ENCODE measurements at regions not wholly inside any gene's neighbourhood (a gene's known extent, or its start where the extent isn't known, plus 50 kb on each side); places are given as distances from the start of the nearest gene placed in this dataset.

DNA sequence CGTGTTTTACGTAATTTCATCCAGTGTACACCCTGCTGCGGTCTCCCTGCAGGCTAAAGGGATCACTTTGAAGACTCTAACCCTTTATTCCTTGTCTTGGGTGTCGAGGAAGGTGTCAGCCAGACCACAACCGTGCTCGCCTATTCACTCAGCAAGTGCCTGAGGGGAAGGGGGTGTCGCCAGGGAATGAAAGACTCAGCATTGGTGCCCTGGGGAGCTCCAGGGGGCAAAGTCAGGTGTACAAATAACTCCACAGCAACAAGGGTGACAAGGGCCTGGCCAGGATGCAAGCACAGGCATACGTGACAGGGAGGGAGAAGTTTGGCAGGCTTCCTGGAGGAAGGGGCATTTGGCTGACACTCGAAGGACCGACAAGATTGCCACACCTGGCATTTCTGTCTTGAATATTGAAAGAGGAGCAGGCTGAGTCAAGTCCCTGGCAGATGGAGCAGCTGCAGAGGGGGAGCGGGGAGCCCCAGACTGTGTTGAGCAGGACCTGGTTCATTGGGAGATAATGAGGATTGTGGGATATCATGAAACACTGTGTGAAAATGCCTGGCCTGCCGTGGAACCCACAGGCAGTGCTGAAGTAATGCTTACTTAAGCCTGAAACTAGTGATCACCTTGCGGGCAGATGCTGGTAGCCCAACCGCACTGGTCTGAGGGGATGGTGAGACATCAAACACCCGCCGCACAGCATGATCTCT, 93.9 kb downstream of the RHOB start:
- DNase-seq, result no peak

DNA sequence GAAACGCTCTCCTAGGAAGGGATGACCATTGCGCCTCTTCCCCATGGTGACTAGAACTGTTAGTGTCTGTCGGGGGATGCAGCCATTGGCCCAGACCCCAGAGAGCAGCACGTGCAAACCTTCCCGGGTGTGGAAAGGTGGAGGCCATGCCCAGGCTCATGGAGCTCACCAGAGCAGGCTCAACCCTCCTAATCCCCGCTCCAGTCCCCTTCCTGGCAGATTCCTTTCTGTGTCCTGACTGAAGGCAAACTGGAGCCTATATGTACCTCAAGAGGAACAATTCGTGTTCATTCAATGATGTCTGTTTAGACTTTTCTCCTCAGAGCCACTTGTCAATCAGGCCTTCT, 94.4 kb downstream of the RHOB start:
- no peak for DNase-seq

DNA sequence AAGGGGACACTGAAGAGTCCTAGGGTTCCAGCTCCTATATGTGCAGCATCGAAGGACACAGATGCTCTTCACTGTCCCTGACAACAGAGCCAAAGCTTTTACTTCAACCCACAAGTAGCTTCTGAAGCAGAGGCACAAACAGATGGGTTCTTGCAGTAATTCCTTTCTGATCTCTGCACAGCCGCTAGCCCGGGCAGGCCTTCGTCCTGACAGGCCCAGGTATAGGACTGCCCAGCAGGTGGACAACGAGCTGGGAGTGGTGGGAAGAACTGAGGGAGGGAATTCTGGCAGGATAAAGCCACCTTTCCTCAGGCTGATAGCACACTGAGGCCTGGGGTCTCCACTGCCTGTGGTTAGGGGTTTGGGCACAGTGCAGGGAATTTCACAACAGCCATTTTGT, 94.8 kb downstream of the RHOB start:
- DNase-seq, result no peak

DNA sequence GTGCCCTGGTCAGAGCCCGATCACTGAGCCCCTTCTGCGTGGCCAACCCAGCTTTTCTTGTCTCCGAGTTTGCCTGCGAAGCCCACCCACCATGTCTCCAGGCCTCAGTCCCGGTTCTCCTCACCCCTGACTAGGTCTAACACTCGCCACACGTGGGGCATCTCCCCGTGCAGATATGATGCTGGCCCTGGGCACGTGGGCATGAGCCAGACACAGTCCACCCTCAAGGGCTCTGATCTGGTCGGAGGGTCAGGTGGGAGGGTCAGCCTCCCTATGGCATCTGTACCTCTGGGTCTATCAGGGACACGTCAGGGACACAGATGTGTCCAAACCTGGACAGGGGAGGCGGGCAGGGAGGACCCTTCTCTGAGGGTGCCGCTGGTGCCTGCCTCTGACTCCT, 95.4 kb downstream of the RHOB start:
- DNase-seq, result no peak

DNA sequence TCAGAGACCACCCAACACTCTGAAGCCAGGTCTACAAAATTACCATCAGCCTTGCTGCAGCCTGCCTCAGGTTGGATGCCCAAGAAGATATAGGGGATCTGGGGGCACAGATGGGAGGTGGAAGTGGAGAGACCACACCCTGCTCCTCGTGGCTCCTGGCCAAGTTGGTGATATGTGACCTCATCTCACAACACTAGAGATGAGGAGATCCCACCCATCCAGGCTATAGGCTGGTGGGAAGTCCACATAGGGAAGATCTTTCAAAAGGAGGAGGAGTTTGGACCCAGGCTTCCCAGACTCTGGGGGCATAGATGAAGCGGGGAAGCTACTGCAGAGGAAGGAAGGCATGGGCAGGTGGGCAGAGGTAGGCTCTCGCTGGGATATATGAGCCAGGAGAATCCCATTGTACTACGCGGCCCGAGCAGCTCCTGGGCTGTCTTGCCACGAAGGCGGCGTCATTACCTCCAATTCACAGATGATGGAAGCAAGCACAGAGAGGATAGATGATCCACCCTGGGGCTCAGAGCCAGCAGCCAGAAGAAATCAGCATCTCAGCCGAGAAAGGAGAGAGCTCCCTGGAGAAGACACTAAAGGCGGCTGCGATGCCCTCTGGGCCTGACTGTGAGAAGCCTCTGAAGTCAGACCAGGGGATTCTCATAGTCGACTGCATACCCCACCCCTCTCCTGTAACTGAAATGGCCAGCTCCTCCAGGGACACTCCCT, 96.0 kb downstream of the RHOB start:
- no peak for DNase-seq

DNA sequence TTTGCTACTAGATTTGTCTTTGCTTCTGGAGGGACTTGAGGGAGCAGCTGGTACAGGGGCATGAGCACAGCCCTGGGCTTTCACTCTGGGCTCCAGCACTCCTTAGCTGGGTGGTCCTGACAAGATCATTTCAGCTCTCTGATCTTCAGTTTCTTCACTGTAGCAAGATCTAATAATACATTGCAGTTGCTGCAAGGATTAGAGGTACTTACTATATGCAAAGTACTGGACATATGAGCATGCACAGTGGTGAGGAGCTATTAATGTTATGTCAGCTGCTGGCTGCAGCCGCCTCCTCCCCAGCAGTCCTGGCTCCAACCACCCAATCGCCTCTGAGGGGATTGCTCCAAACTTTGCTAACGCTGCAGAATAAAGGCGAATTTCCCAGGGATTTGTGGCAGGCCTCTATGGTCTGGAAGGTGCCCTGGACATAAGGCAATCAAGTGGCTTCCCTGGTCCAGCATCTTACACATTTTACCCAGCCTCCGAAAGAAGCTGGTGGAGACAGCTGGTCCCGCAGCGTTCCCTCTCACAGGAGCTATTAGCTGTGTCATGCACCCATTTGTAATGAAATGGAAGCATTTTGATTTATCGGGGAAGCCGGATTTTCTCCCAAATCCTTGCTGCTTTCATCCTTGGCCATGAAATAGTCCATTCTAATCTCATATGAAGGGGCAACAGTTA, 96.7 kb downstream of the RHOB start:
- no peak for DNase-seq

DNA sequence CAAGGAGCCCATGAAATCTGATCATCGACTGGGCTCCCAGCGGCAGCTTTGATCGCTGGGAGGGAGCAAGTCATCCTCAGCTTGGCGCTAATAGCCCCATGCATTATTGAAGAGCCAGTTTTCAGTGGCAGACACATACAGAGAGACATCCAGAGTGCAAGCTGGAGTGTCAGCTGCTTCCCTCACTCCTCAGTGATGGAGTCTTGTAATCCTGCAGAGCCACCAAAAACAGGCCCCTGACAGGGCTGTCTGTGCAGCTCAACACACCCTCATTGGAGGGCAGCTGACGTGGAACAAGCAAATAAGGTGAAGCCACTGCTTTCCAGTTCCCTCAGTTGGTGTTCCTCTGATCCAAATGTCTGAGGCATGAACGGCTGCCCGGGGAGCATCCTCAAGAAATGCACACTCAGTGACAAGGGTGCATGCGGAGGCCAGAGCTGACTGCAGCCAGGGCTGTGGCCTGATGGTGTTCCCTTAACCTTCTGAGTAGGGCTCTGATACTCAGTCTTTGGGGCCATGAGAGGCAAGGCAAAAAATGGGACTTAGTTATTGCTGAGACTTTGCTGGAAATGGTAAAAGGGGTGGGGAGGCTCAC, 97.4 kb downstream of the RHOB start:
- DNase-seq, result no peak

DNA sequence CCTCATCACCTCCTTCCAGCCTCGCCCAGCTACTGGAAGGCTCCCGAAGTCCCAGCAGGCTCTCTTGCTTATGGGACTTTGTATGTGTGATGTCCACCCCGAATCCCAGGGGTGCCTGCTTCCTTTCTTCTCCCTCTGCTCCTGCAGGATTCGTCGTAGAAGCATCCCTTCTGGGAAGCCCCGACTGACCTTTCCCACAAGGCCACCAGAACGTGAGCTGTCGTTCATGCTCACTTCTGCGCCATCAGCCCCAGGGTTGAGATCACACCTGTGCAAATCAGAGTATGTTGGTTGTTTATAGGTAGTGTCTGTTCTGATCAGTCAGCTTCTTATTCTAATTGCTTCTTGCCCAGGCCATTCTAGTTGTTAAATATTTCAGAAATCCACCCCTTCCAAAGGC, 101.8 kb downstream of the HS1BP3 start:
- no peak for DNase-seq

DNA sequence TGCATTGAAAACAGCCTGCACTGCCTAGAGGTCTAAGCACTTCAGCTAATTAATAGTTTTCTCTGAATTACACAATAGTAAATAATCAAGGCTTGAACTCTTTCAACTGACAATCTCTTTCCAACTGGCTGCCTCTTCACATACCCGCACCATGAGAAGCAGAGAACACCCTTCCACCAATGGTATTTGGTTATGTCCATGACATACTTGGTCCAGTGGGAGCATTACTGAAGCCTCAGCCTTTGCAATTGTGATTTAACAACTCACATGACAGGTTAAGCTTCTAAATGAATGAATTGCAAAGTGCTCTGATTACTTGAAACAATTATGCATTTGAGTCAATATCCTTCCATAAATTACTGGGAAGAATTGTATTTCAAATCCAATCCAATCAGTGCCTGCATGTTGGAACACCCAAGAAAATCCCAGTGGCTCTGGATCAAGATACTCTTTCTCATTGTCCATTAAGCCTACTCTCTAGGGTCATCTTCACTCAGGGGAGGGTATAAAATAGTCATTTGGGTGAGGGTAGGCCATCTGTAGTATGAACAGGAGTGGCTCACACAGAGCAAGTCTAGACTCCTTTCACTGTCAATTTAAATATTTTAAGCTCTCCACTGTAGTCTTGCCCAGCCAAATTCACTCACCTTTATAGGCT, 101.1 kb downstream of the HS1BP3 start:
- no peak for DNase-seq

DNA sequence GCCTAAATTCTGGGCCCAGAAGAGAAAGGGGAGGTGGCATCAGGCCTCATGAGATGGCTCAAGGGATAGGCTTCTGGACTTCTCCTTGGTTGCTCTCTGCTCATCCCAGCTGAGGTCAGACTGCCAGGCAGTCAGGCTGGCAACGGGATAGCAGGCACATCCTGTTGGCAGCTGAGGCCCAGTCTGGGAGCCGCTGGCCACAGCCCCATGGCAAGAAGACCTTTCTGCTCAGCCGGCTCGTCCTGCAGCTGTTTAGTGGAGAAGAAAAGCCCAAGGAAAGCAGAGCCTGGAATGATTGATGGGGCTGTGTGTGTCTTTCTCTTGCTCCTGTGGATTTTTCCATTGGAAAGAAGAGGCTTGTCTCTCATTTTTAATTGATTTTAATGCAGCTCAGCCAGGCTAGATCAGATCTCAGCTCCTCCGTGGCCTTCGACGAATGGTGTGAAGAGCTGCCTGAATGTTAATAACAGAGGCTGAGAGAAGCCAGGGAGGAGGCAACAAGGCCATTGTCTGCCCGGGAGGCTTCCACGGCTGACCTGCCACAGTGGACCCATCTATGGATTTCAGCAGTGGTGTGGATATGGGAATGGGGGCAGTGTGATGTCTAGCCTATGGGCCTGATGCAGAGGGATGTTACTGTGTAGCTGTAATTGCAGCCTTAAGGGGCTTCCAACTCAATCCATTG, 99.5 kb downstream of the HS1BP3 start:
- no peak for DNase-seq

DNA sequence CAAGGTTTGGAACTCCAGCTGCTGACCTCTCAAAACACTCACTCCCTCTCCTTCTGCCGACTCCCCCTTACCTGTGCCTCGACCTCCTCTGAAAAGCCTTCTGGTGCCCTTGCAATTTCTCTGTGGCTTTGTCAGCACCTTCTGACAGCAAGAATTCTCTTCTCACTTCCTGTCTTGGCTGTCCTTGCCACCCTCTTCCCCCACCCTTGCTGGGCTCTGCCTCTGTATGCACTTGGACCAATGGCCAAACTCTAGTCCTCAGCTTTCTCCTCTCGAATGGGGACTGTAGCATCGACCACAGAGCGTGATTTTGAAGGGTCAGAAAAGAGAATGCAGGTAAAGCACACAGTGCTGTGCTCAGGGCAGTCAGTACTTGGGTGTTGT, 99.0 kb downstream of the HS1BP3 start:
- no peak for DNase-seq

DNA sequence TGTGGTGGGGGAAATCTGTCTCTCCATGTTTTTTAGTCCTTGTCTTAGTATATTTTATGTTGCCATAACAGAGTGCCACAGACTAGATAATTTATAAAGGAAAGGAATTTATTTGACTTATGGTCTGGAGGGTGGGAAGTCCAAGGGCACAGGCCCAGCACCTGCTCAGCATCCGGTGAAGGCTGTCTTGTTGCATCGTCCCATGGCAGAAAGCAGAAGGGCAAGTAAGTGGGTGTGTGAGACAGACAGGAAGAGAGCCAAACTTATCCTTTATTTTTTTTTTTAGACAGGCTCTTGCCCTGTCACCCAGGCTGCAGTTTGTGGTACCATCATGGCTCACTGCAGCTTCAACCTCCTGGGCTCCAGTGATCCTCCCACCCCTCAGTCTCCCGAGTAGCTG, 98.1 kb downstream of the HS1BP3 start:
- DNase-seq, result no peak

DNA sequence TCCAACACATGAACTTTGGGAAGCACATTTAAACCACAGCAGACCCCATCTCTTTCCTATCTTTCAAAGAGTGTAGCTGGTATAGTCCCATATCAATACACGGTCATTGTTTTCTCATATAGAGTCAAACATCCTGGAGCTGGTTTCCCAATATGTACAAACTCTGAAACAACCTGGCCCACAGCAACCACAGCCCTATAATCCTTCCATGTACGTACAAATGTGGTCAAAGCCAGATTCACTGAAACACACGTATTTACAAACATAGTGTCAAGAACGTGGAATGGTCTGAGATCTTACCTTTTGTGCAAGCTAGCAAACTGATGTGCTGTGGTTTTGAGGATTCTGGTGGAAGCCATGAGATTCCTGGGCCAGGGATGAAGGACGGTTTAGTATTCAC, 97.3 kb downstream of the HS1BP3 start:
- no peak for DNase-seq

DNA sequence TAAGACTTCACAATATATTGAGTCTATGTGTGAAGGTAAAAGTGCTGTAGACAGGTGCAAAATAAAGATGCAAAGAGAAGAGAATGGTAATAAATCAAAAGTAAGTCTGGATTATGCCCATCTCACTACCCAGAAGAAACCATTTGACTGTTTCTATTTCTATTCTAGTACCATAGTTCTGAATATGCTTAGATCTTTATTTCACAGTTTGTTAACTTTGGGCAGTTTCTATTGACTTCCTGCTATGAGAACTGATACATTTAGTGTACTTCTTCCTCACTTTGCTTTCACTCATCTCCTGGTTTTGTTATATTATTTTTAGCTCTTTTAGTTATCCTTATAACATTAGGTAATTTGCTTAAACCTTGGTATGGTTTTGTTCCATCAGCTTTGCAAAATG, 94.9 kb downstream of the HS1BP3 start:
- no peak for DNase-seq

DNA sequence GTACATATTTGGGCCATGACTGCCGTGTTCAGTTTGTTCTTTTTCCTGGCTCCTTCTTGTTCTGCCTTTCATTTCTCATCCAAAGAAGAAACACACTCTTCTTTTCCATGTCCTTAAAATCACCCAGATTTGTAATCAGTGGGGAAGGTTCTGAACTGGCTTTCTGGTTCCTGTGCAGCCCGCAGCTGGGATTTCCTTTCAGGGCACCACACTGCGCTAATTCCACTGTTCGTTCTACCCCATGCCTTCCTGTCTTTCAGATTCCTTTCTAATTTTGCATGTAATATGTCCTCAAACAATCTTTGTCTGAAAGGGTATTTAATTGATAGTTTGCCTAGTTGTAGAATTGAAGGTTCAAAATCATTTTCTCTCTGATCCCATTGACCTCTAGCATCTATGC, 94.1 kb downstream of the HS1BP3 start:
- DNase-seq, result no peak

DNA sequence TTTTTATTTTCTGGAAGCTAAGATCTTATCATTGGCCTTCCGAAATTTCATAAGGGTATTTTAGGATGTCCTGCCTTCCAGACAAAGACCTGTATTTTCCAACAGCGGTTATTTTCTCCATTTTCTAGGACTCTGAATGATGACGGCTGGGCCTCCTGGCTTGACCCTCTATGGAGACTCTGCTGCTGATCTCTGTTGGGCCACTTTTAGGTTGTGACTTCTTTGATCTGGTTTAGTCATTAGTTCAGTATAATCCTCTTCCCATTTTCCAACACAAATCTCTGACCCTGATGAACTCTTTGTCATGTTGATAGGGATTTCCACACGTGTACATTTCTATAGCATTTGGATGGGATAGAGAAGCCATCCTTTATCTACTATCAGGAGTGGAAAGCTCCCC, 93.7 kb downstream of the HS1BP3 start:
- DNase-seq, result no peak

DNA sequence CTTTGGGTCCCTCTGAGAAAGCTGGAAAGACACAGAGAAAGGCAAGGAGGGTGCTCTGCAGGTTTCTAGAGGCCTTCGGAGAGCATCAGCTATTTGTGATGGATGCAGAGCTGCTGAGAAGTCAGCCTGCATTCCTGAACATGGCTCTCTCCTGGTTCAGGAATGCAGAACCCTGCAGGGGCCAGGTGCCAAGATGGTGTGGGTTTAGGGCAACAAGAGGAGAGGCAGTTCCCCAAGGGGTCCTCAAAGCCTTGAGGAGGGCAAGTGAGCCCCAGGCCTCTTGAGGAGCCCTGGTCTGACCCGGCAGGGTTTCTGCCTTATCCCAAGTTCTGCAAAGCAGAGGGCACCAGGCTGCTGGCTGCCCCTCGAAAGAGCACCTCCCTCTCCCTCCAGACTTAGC, 93.3 kb downstream of the HS1BP3 start:
- DNase-seq, result no peak

DNA sequence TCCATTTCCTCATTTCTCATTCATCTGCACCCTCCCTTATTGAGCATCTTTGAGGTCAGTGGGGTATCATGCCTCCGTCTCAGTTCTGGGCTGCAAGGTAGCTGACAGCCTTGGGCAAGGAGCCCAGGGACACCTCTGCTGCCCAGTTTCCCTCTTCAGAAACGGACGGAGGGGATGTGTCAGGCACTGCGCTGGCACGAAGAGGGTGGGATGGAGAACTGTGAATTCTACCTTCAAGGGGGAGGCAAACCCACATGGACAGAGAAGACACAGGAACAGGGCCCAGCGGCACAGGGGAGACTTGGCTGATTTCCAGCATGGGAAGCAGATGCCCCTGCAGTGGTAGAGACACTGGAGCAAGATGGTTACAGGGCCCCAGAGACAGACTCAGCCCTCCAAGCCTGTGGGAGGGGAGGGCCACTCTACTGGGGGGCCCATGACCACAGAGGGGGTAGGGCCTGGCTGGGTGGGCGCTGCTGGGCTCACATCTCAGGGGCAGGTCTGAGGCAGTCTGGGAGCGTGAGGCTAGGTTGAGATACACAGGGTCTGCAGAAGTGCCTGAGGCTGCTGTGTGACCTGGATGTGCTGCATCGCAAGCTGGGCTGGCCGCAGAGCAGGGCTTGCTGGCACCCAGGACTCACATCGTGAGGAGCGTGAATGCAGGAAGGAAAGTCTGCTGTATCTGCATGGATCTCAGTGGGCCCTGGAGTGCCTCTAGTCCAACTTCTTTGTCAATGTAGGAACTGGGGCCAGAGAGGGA, 92.3 kb downstream of the HS1BP3 start:
- no peak for DNase-seq

DNA sequence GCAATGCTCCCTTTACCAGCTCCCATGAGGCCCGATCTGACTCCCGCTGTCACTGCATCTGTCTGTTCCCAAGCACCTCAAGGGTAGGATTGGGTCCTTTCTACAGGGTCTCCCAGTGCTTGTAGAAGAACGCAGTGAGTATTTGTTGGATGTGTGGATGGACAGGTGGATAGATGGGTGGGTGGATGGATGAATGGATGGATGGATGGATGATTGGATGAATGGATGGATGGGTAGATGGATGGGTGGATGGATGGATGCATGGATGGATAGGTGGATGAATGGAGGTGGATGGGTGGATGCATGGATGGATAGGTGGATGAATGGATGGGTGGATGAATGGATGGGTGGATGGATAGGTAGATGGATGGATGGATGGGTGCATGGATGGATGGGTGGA, 91.6 kb downstream of the HS1BP3 start:
- DNase-seq, result no peak

DNA sequence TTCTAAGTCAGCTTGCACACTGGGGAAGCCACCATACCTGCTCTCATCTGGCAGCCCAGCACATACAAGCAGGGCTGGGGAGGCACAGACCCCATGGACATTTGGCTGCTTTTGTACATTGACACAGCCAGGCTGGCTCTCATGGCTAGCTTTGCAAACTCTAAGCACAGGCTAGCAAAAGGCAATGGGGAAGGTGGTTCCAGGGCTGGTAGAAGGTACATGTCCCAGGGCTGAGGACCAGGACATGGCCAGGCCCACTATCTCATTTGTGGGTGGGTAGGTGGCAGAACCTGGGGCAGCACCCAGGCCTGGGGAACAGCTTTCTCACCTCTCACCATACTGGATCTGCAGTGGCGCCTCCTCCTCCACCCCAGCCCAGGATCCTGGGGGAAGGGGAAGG, 90.9 kb downstream of the HS1BP3 start:
- no peak for DNase-seq

DNA sequence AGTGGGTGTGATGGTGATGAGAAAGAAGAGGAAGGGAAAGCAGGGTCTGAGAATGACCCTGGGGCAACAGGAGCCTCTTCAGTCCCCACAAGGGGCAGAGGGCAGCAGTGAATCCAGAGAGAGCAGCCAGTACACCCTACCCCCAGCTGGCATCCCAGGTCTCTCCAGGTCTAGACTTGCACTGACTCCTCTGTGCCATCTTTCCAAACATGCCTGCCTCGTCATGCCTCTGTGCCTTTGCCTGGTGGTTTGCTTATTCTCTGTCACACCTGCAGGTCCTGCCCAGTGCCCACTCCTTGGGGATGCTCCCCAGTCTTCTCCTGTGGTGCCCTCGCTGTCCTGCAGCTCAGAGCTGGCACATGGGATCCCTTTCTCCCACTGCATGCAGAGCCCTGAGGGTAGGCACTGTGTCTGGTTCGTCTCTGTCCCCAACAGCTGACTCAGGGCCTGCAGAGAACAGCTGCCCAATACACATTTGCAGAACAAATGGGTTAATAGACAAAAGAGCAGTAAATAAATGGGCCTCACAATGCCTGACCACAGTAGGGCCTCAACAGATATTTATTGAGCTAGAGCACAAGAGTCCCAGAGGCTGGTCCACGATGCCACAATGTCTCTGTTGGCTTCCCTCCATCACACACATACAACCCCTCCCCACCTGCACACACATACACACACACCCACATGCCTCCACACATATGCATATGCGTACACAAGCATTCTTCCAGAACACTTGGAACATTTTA, 89.8 kb downstream of the HS1BP3 start:
- DNase-seq, result no peak
